H9 (cell line): ENCODE measurements at regions not wholly inside any gene's neighbourhood (a gene's known extent, or its start where the extent isn't known, plus 50 kb on each side); places are given as distances from the start of the nearest gene placed in this dataset.

Experiments
- DNase-seq: peaks from one replicate; pipeline ENCODE4 v3.0.0-alpha.2; 2017
- H2AFZ ChIP-seq: one replicate; pipeline ENCODE4 v1.6.1; 2013; ENCODE audit warnings: mild to moderate bottlenecking, low read length, control low read depth, moderate library complexity
- H2AK5ac ChIP-seq: 2 replicates; pipeline ENCODE4 v1.6.1; 2013; ENCODE audit warnings: low read length, control low read depth, mixed read lengths; ENCODE audit not compliant: insufficient read length
- H2BK120ac ChIP-seq: one replicate; pipeline ENCODE4 v1.6.1; 2013; ENCODE audit warnings: low read depth, mild to moderate bottlenecking, low read length, control low read depth, inconsistent platforms; ENCODE audit not compliant: poor library complexity, severe bottlenecking
- H2BK12ac ChIP-seq: 2 replicates; pipeline ENCODE4 v1.6.1; 2013; ENCODE audit warnings: low read length, control low read depth, mixed read lengths, low read depth; ENCODE audit not compliant: insufficient read length
- H2BK15ac ChIP-seq: 2 replicates; pipeline ENCODE4 v1.6.1; 2013; ENCODE audit warnings: low read depth, low read length, control low read depth
- H2BK20ac ChIP-seq: one replicate; pipeline ENCODE4 v1.6.1; 2013; ENCODE audit warnings: low read depth, mild to moderate bottlenecking, low read length, control low read depth, inconsistent platforms; ENCODE audit not compliant: poor library complexity, severe bottlenecking
- H2BK5ac ChIP-seq: 2 replicates; pipeline ENCODE4 v1.6.1; 2013; ENCODE audit warnings: low read length, control low read depth, mixed read lengths; ENCODE audit not compliant: insufficient read length
- H3K14ac ChIP-seq: 2 replicates; pipeline ENCODE4 v1.6.1; 2013; ENCODE audit warnings: low read length, control low read depth; ENCODE audit not compliant: insufficient read depth
- H3K18ac ChIP-seq: 2 replicates; pipeline ENCODE4 v1.6.1; 2013; ENCODE audit warnings: low read depth, mild to moderate bottlenecking, mixed read lengths, low read length, control low read depth; ENCODE audit not compliant: insufficient read length
- H3K23ac ChIP-seq: 2 replicates; pipeline ENCODE4 v1.6.1; 2013; ENCODE audit warnings: low read length, control low read depth, mixed read lengths, low read depth; ENCODE audit not compliant: insufficient read length
- H3K23me2 ChIP-seq: 2 replicates; pipeline ENCODE4 v1.6.1; 2013; ENCODE audit warnings: low read depth, mild to moderate bottlenecking, mixed read lengths, low read length, control low read depth; ENCODE audit not compliant: insufficient read length, poor library complexity, severe bottlenecking
- H3K27ac ChIP-seq: 2 replicates; pipeline ENCODE4 v1.5.1; 2013; ENCODE audit warnings: low read length, control low read depth, mixed read lengths, low read depth; ENCODE audit not compliant: insufficient read length
- H3K27me3 ChIP-seq: 2 replicates; pipeline ENCODE4 v1.6.1; 2013; ENCODE audit warnings: low read length, control low read depth, inconsistent platforms; ENCODE audit not compliant: insufficient read depth
- H3K4ac ChIP-seq: 2 replicates; pipeline ENCODE4 v1.6.1; 2013; ENCODE audit warnings: low read depth, mild to moderate bottlenecking, control low read depth, inconsistent platforms, low read length, moderate library complexity
- H3K4me1 ChIP-seq: 2 replicates; pipeline ENCODE4 v1.6.1; 2013; ENCODE audit warnings: low read length, control low read depth, inconsistent platforms; ENCODE audit not compliant: insufficient read depth
- H3K4me2 ChIP-seq: 2 replicates; pipeline ENCODE4 v1.6.1; 2013; ENCODE audit warnings: low read length, control low read depth, mixed read lengths; ENCODE audit not compliant: insufficient read length, insufficient read depth
- H3K56ac ChIP-seq: 2 replicates; pipeline ENCODE4 v1.6.1; 2013; ENCODE audit warnings: low read depth, mild to moderate bottlenecking, mixed read lengths, low read length, control low read depth; ENCODE audit not compliant: insufficient read length
- H3K79me1 ChIP-seq: 2 replicates; pipeline ENCODE4 v1.6.1; 2013; ENCODE audit warnings: low read depth, mild to moderate bottlenecking, moderate library complexity, low read length, control low read depth, inconsistent platforms; ENCODE audit not compliant: insufficient read depth, poor library complexity, severe bottlenecking
- H3K79me2 ChIP-seq: 2 replicates; pipeline ENCODE4 v1.6.1; 2013; ENCODE audit warnings: low read length, control low read depth, inconsistent platforms; ENCODE audit not compliant: insufficient read depth
- H3K9ac ChIP-seq: 2 replicates; pipeline ENCODE4 v1.6.1; 2013; ENCODE audit warnings: low read length, control low read depth, mixed read lengths; ENCODE audit not compliant: insufficient read length; ENCODE audit errors: extremely low read depth
- H3K9me3 ChIP-seq: one replicate; pipeline ENCODE4 v1.6.1; 2013; ENCODE audit warnings: low read depth, low read length, inconsistent platforms; ENCODE audit not compliant: control insufficient read depth
- H3T11ph ChIP-seq: one replicate; pipeline ENCODE4 v1.6.1; 2013; ENCODE audit warnings: mild to moderate bottlenecking, low read length, control low read depth, inconsistent platforms
- H4K20me1 ChIP-seq: one replicate; pipeline ENCODE4 v1.6.1; 2013; ENCODE audit not compliant: control insufficient read depth, insufficient read length, insufficient read depth
- H4K5ac ChIP-seq: 2 replicates; pipeline ENCODE4 v1.6.1; 2013; ENCODE audit warnings: low read depth, mild to moderate bottlenecking, mixed read lengths, low read length, control low read depth; ENCODE audit not compliant: insufficient read length
- H4K8ac ChIP-seq: replicated peaks from 2 replicates; pipeline ENCODE4 v1.6.1; 2013; ENCODE audit warnings: low read length, control low read depth, mixed read lengths, low read depth; ENCODE audit not compliant: insufficient read length
- H4K91ac ChIP-seq: 2 replicates; pipeline ENCODE4 v1.6.1; 2013; ENCODE audit warnings: low read depth, mild to moderate bottlenecking, moderate library complexity, mixed read lengths, low read length, control low read depth; ENCODE audit not compliant: insufficient read length
- H3K27ac Mint-ChIP-seq, 3 experiments: 2 replicates in 2 of 3; 3 replicates in 1 of 3; pipeline ENCODE4 v1.8.0; 2020 to 2021; ENCODE audit warnings: mixed read lengths in 3 of 3, mild to moderate bottlenecking in 1 of 3, moderate library complexity in 1 of 3
- H3K27me3 Mint-ChIP-seq: 2 replicates; pipeline ENCODE4 v1.8.0; 2021; ENCODE audit warnings: low read depth, mild to moderate bottlenecking, moderate library complexity, mixed read lengths
- H3K36me3 Mint-ChIP-seq, 3 experiments: 2 replicates in 2 of 3; 3 replicates in 1 of 3; pipeline ENCODE4 v1.8.0; 2020 to 2021; ENCODE audit warnings: low read depth in 3 of 3, mixed read lengths in 3 of 3; ENCODE audit not compliant: insufficient read depth in 1 of 3
- H3K4me1 Mint-ChIP-seq, 2 experiments: 2 replicates each; pipeline ENCODE4 v1.8.0; 2020; ENCODE audit warnings: mixed read lengths in 2 of 2
- H3K4me3 Mint-ChIP-seq, 2 experiments: 2 replicates in 1 of 2; 3 replicates in 1 of 2; pipeline ENCODE4 v1.8.0; 2020 to 2021; ENCODE audit warnings: mild to moderate bottlenecking in 2 of 2, mixed read lengths in 2 of 2, moderate library complexity in 1 of 2
- H3K9me3 Mint-ChIP-seq, 2 experiments: 2 replicates in 1 of 2; 3 replicates in 1 of 2; pipeline ENCODE4 v1.8.0; 2020; ENCODE audit warnings: mild to moderate bottlenecking in 2 of 2, mixed read lengths in 2 of 2, moderate library complexity in 1 of 2
- CTCF ChIP-seq: fragments of 200-600 bp; sonication (generic); conservative IDR thresholded peaks from 3 replicates; pipeline ENCODE4 v1.8.0; 2021; ENCODE audit warnings: antibody characterized with exemption, mild to moderate bottlenecking

- H4K5ac ChIP-seq: no peak overlapping the region
- H2AK5ac ChIP-seq: no peak overlapping the region
- H3K79me2 ChIP-seq: no peaks in the 10 kb centered on the region
- H3K9ac ChIP-seq: no peak overlapping the region
- H4K8ac ChIP-seq: no peak overlapping the region
- no peak overlapping the region for H3K4ac ChIP-seq
- H3K9me3 ChIP-seq: no peaks in the 10 kb centered on the region
- Mint-ChIP-seq H3K4me3 (no peak overlapping the region), H3K27ac (no peak overlapping the region), H3K4me1 (no peaks in the 10 kb centered on the region), H3K27me3 (peaks cover 18% of the 10 kb centered on the region), H3K36me3 (peaks cover 0 to 5% (median 2%) of the 10 kb centered on the region in 3 experiments; a peak in 3 of 7 replicates), H3K9me3 (peaks cover 2 to 7% of the 10 kb centered on the region in 2 experiments; a peak in 4 of 5 replicates)
- H3K27ac ChIP-seq: no peak overlapping the region
- no peaks in the 10 kb centered on the region for H3K4me1 ChIP-seq
- H2BK12ac ChIP-seq: no peak overlapping the region
- no peak overlapping the region for H3K23ac ChIP-seq
- no peak overlapping the region for H2AFZ ChIP-seq
- no peaks in the 10 kb centered on the region for H3K79me1 ChIP-seq
- H3K23me2 ChIP-seq: no peaks in the 10 kb centered on the region
- H2BK15ac ChIP-seq: no peak overlapping the region
- no peak overlapping the region for H4K91ac ChIP-seq
- no peak for DNase-seq
- no peaks in the 10 kb centered on the region for H3K27me3 ChIP-seq
- no peak overlapping the region for H3K56ac ChIP-seq
- H2BK5ac ChIP-seq: no peak overlapping the region
- H3T11ph ChIP-seq: no peak overlapping the region
- no peak overlapping the region for H2BK20ac ChIP-seq
- TF ChIP-seq CTCF: no peak
- no peaks in the 10 kb centered on the region for H4K20me1 ChIP-seq
- H2BK120ac ChIP-seq: no peak overlapping the region
- H3K14ac ChIP-seq: no peak overlapping the region
- no peak overlapping the region for H3K4me2 ChIP-seq
- H3K18ac ChIP-seq: no peak overlapping the region
Observed at GRCh38 chr9:113763429-113763828, 112.7 kb upstream of the ZNF618 start.
